ENCODE measurements at regions not wholly inside any gene's neighbourhood (a gene's known extent, or its start where the extent isn't known, plus 50 kb on each side); places are given as distances from the start of the nearest gene placed in this dataset.

- no peak overlapping the region for H3K27ac ChIP-seq (ENCODE audit: extremely low read depth, low read depth, low read length)
- TF ChIP-seq ZNF212 (CRISPR knock-in tag; IDR thresholded peaks at IDR 0.05) (no peak), MEIS2 (IDR thresholded peaks at IDR 0.05; ENCODE audit: partially characterized antibody) (no peak), ZNF507 (tag; conservative IDR thresholded peaks at IDR 0.05) (no peak), ZNF639 (CRISPR knock-in tag; conservative IDR thresholded peaks at IDR 0.05 in 1 of 2, IDR thresholded peaks at IDR 0.05 in 1 of 2) (no peak), ZNF232 (CRISPR knock-in tag; IDR thresholded peaks at IDR 0.05) (no peak), SLC30A9 (CRISPR knock-in tag; IDR thresholded peaks at IDR 0.05) (no peak)
- TF ChIP-seq, protein P1, sequence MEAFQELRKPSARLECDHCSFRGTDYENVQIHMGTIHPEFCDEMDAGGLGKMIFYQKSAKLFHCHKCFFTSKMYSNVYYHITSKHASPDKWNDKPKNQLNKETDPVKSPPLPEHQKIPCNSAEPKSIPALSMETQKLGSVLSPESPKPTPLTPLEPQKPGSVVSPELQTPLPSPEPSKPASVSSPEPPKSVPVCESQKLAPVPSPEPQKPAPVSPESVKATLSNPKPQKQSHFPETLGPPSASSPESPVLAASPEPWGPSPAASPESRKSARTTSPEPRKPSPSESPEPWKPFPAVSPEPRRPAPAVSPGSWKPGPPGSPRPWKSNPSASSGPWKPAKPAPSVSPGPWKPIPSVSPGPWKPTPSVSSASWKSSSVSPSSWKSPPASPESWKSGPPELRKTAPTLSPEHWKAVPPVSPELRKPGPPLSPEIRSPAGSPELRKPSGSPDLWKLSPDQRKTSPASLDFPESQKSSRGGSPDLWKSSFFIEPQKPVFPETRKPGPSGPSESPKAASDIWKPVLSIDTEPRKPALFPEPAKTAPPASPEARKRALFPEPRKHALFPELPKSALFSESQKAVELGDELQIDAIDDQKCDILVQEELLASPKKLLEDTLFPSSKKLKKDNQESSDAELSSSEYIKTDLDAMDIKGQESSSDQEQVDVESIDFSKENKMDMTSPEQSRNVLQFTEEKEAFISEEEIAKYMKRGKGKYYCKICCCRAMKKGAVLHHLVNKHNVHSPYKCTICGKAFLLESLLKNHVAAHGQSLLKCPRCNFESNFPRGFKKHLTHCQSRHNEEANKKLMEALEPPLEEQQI (IDR thresholded peaks at IDR 0.05), result no peak
- no peaks in the 10 kb centered on the region for H3K9me1 ChIP-seq (ENCODE audit: control insufficient read depth, insufficient read depth, low read length)
- BruUV-seq (replicated peaks), result no TSS peak
- intact Hi-C loops (cut with micrococcal nuclease) (no loop called here), in situ Hi-C loops (cut with MboI) (no loop called here)
- no peaks in the 10 kb centered on the region for H4K20me1 ChIP-seq (replicated peaks; ENCODE audit: control insufficient read depth, insufficient read depth, low read length)
- no peaks in the 10 kb centered on the region for H3K9me3 ChIP-seq (replicated peaks; ENCODE audit: control insufficient read depth, insufficient read depth, low read depth, low read length)
- no peak for ATAC-seq
- H3K4me1 ChIP-seq (replicated peaks in 1 of 2; ENCODE audit: control insufficient read depth in 2 of 2, insufficient read depth in 2 of 2, low read length in 2 of 2), result no peaks in the 10 kb centered on the region
- H3K4me2 ChIP-seq (ENCODE audit: insufficient read depth, low read length), result no peak overlapping the region
- ChIA-PET POLR2A (no interaction called here), CTCF (ENCODE audit: low intra/inter-chr PET ratio) (no interaction called here)
- no peak for DNase-seq (ENCODE audit: extremely low read depth in 1 of 4, low spot score in 3 of 4)
- no peaks in the 10 kb centered on the region for H3K79me2 ChIP-seq (ENCODE audit: control insufficient read depth, insufficient read depth, low read length)
- no peaks in the 10 kb centered on the region; a peak in 1 of 5 replicates for H3K27me3 ChIP-seq (ENCODE audit: control insufficient read depth in 2 of 2, insufficient read depth in 2 of 2, low read length in 2 of 2)
- under 1% methylated on average over 3 of the region's 3 CpGs for WGBS (ENCODE audit: insufficient coverage, low coverage, missing lambda C conversion rate)
- no peak overlapping the region for H3K4me3 ChIP-seq
- H3K36me3 ChIP-seq (ENCODE audit: control insufficient read depth, insufficient read depth, low read length), result no peaks in the 10 kb centered on the region
- H2AFZ ChIP-seq (ENCODE audit: low read depth, low read length), result no peak overlapping the region
- H3K9ac ChIP-seq (ENCODE audit: insufficient read depth in 1 of 2, low read depth in 2 of 2, low read length in 2 of 2), result no peak overlapping the region
- FAIRE-seq, result no peak
These were observed 113.6 kb downstream of the LSMEM1 start for GRCh38 chr7:112594397-112594796.
